Aorta (tissue), 5 donors: ENCODE measurements at regions not wholly inside any gene's neighbourhood (a gene's known extent, or its start where the extent isn't known, plus 50 kb on each side); places are given as distances from the start of the nearest gene placed in this dataset.

Experiments
- ATAC-seq: fragments of 200-7000 bp; cut with Tn5 transposase; one replicate; pipeline ENCODE4 v1.9.1; 2022; ENCODE audit warnings: moderate library complexity; ENCODE audit not compliant: low FRiP score
- DNase-seq, 2 donors: peaks; one replicate each; pipeline ENCODE4 v3.0.0-alpha.2; 2020
- H3K27ac ChIP-seq, 2 donors: one replicate each; pipeline ENCODE4 v1.5.1; 2013; ENCODE audit warnings: low read length in 2 of 2, mild to moderate bottlenecking in 2 of 2, moderate library complexity in 2 of 2, control low read depth in 1 of 2, inconsistent platforms in 1 of 2, low read depth in 1 of 2
- H3K27me3 ChIP-seq, 2 donors: one replicate each; pipeline ENCODE4 v1.6.1; 2013; ENCODE audit warnings: control low read depth in 1 of 2, low read length in 1 of 2, mild to moderate bottlenecking in 1 of 2, moderate library complexity in 1 of 2; ENCODE audit not compliant: insufficient read depth in 2 of 2, control insufficient read depth in 1 of 2
- H3K36me3 ChIP-seq, 2 donors: one replicate each; pipeline ENCODE4 v1.6.1; 2013; ENCODE audit warnings: control low read depth in 1 of 2, low read length in 1 of 2, mild to moderate bottlenecking in 1 of 2; ENCODE audit not compliant: insufficient read depth in 2 of 2, control insufficient read depth in 1 of 2
- H3K4me1 ChIP-seq, 2 donors: one replicate each; pipeline ENCODE4 v1.6.1; 2013; ENCODE audit warnings: low read length in 2 of 2, control low read depth in 1 of 2, mild to moderate bottlenecking in 1 of 2, moderate library complexity in 1 of 2; ENCODE audit not compliant: insufficient read depth in 2 of 2, control insufficient read depth in 1 of 2
- H3K4me3 ChIP-seq, 2 donors: one replicate each; pipeline ENCODE4 v1.5.1; 2013; ENCODE audit warnings: low read length in 2 of 2, control low read depth in 1 of 2, mild to moderate bottlenecking in 1 of 2
- H3K9me3 ChIP-seq: one replicate; pipeline ENCODE4 v1.6.1; 2013; ENCODE audit warnings: mild to moderate bottlenecking, low read length; ENCODE audit not compliant: control insufficient read depth
- WGBS, 2 donors: extraction: QIAGEN DNeasy Blood & Tissue Kit; methylation state at CpG; one replicate each; pipeline ENCODE4 v1.1.7; 2013; 5-methylcytosine and 5-hydroxymethylcytosine counted together
- intact Hi-C, 2 donors: fragments of 100-400 bp; cut with DNase I; formaldehyde crosslinking; loops; one replicate each; pipeline versions ENCODE4 v1.14.2 to v1.15.0; 2022
- donor health status: healthy with polysubstance abuse.
- donor health status: Bipolar disorder and iron deficiency.
- donor health status: DM: no; HTN: no; CAD: no.
- donor health status: DM: no; HTN: no; CAD: no.
- donor health status: DM: yes; HTN: yes; CAD: no.

- no peaks in the 10 kb centered on the region for H3K36me3 ChIP-seq
- H3K9me3 ChIP-seq = no peaks in the 10 kb centered on the region
- DNase-seq = no peak
- H3K27me3 ChIP-seq = no peaks in the 10 kb centered on the region
- intact Hi-C loops = no loop called here
- no peak overlapping the region for H3K4me3 ChIP-seq
- H3K4me1 ChIP-seq = no peaks in the 10 kb centered on the region
- H3K27ac ChIP-seq = no peak overlapping the region
- whole genome bisulfite sequencing, 2 donors = 92 to 94% methylated on average over 5 of the region's 5 CpGs
- no peak for ATAC-seq
Observed at GRCh38 chr3:24573576-24573975, 78.9 kb upstream of the THRB start.

DNA sequence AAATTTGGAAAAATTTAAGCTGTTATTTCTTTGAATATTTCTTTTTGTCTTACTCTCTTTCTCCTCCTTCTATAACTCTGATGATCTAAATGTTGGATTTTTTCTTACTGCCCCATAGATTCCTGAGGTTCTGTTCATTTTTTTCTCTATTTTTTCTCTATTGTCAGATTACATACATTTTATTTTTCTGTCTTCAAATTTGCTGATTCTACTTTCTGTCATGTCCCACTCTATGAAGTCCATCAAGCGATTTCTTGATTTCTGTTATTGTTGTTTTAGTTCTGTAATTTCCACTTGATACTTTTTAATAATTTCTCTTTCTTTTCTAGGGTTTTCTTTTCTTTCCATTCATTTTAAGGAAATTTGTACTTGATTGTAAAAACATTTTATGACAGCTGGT lies 83.7 kb upstream of the THRB start:
- no peak overlapping the region for H3K27ac ChIP-seq
- no peak overlapping the region for H3K4me3 ChIP-seq
- DNase-seq = no peak
- intact Hi-C loops = no loop called here
- no peaks in the 10 kb centered on the region for H3K36me3 ChIP-seq
- no peaks in the 10 kb centered on the region for H3K9me3 ChIP-seq
- peaks cover 0 to 3% of the 10 kb centered on the region in 2 donors for H3K4me1 ChIP-seq
- H3K27me3 ChIP-seq = no peaks in the 10 kb centered on the region
- 93 to 96% methylated on average over 1 of the region's 1 CpG for WGBS, 2 donors
- ATAC-seq = no peak

- no peak overlapping the region for H3K27ac ChIP-seq
- H3K4me1 ChIP-seq = peaks cover 3% of the 10 kb centered on the region in 2 donors
- no peak overlapping the region for H3K4me3 ChIP-seq
- H3K9me3 ChIP-seq = no peaks in the 10 kb centered on the region
- WGBS, 2 donors = 90 to 94% methylated on average over 4 of the region's 4 CpGs
- no peak for ATAC-seq
- no peak for DNase-seq
- H3K27me3 ChIP-seq = no peaks in the 10 kb centered on the region
- intact Hi-C loops = no loop called here
- H3K36me3 ChIP-seq = no peaks in the 10 kb centered on the region
Observed at GRCh38 chr3:24578951-24579421, 84.3 kb upstream of the THRB start.

- Histone ChIP-seq H3K4me3 (no peak overlapping the region), H3K27ac (no peak overlapping the region), H3K27me3 (no peaks in the 10 kb centered on the region), H3K36me3 (no peaks in the 10 kb centered on the region), H3K4me1 (peaks cover 3% of the 10 kb centered on the region in 2 donors), H3K9me3 (no peaks in the 10 kb centered on the region)
- DNase-seq (no peak), ATAC-seq (no peak)
- intact Hi-C loops = no loop called here
- WGBS, 2 donors = 65 to 71% methylated on average over 10 of the region's 10 CpGs
Observed at GRCh38 chr3:24582431-24583403, 88.1 kb upstream of the THRB start.

DNA sequence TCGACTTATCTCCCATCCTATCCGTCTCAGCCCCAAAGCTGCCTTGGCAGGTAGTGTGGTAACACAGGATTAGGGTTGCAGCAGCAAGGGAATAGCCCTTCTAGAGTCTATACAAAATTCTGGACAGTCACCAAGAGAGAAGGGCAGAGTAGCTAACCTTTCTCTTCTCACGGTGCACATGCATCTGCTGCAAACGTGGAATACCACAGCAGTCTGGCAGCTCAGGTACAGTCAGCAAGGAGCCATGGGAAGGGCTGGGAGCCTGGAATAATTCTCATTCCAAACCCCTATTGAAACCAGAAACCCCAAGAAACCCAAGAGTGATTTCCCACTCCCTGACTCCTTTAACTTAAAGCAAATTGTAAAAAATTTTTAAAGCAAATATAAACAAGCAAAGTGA lies 92.3 kb upstream of the THRB start:
- H3K27me3 ChIP-seq = no peaks in the 10 kb centered on the region
- intact Hi-C loops = no loop called here
- DNase-seq (no peak), ATAC-seq (no peak)
- H3K4me1 ChIP-seq = peaks cover 3 to 13% of the 10 kb centered on the region in 2 donors
- H3K9me3 ChIP-seq = no peaks in the 10 kb centered on the region
- H3K36me3 ChIP-seq = no peaks in the 10 kb centered on the region
- 91% methylated on average over 4 of the region's 4 CpGs for WGBS, 2 donors
- H3K4me3 ChIP-seq = no peak overlapping the region
- H3K27ac ChIP-seq = no peak overlapping the region

GRCh38 chr3:24588629-24589512 lies 94.2 kb upstream of the THRB start:
- Histone ChIP-seq H3K27me3 (no peaks in the 10 kb centered on the region), H3K9me3 (no peaks in the 10 kb centered on the region), H3K36me3 (no peaks in the 10 kb centered on the region), H3K4me3 (no peak overlapping the region), H3K27ac (peak overlapping the region in 1 of 2 donors; percentile 57), H3K4me1 (peaks cover 0 to 9% of the 10 kb centered on the region in 2 donors)
- intact Hi-C loops = no loop called here
- no peak for ATAC-seq
- no peak for DNase-seq
- WGBS, 2 donors = 11 to 16% methylated on average over 6 of the region's 6 CpGs

DNA sequence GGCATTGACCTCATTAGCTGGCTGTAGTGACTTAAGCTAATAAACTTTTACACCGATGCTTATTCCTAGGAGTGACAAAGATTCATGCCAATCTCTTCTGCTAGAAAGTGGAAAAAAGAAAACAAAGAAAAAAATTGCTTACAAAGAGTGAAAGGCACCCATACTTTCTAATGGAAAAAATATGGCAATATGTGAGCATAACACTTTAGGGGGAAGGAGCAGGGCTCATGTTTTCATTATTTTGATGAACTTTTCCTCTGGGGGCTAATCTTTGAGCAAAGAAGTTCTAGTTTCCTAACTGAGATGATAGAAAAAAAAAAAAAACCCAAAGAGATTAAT lies 94.8 kb upstream of the THRB start:
- intact Hi-C loops = no loop called here
- H3K4me1 ChIP-seq = peaks cover 0 to 9% of the 10 kb centered on the region in 2 donors
- H3K36me3 ChIP-seq = no peaks in the 10 kb centered on the region
- no peaks in the 10 kb centered on the region for H3K9me3 ChIP-seq
- WGBS, 2 donors = 0 to 7% methylated on average over 1 of the region's 1 CpG
- H3K27ac ChIP-seq = peak overlapping the region in 1 of 2 donors; percentile 57
- no peaks in the 10 kb centered on the region for H3K27me3 ChIP-seq
- DNase-seq = no peak
- no peak for ATAC-seq
- no peak overlapping the region for H3K4me3 ChIP-seq

GRCh38 chr3:24589931-24590880 lies 95.6 kb upstream of the THRB start:
- DNase-seq = no peak
- no peak for ATAC-seq
- no peaks in the 10 kb centered on the region for H3K36me3 ChIP-seq
- intact Hi-C loops = no loop called here
- H3K27ac ChIP-seq = no peak overlapping the region
- H3K27me3 ChIP-seq = no peaks in the 10 kb centered on the region
- WGBS, 2 donors = 48 to 58% methylated on average over 3 of the region's 3 CpGs
- peaks cover 0 to 9% of the 10 kb centered on the region in 2 donors for H3K4me1 ChIP-seq
- no peak overlapping the region for H3K4me3 ChIP-seq
- H3K9me3 ChIP-seq = no peaks in the 10 kb centered on the region
